Neural cell (in vitro differentiated cells): ENCODE measurements at regions not wholly inside any gene's neighbourhood (a gene's known extent, or its start where the extent isn't known, plus 50 kb on each side); places are given as distances from the start of the nearest gene placed in this dataset.

Source experiments
- EP300 ChIP-seq: fragments of 450-650 bp; conservative IDR thresholded peaks from 2 replicates; pipeline ENCODE4 v1.6.1; 2014; ENCODE audit warnings: antibody characterized with exemption, mild to moderate bottlenecking, moderate library complexity; ENCODE audit not compliant: poor library complexity, severe bottlenecking
- EZH2 ChIP-seq: fragments of 200-600, 300-800 bp; shearing (Covaris generic), sonication (generic); IDR thresholded peaks from 2 replicates; pipeline ENCODE4 v1.6.1; 2014; ENCODE audit warnings: antibody characterized with exemption, low read length, borderline replicate concordance, mild to moderate bottlenecking; ENCODE audit not compliant: insufficient read depth, poor library complexity, severe bottlenecking
- MXI1 ChIP-seq: fragments of 450-650 bp; conservative IDR thresholded peaks from 2 replicates; pipeline ENCODE4 v1.6.1; 2014; ENCODE audit warnings: antibody characterized with exemption, mild to moderate bottlenecking; ENCODE audit not compliant: poor library complexity, severe bottlenecking
- POLR2AphosphoS5 ChIP-seq: IDR thresholded peaks from 2 replicates; pipeline ENCODE4 v1.6.1; 2012
- RAD21 ChIP-seq: fragments of 450-650 bp; conservative IDR thresholded peaks from 2 replicates; pipeline ENCODE4 v1.6.1; 2014; ENCODE audit warnings: antibody characterized with exemption, mild to moderate bottlenecking, moderate library complexity
- SMC3 ChIP-seq: fragments of 450-650 bp; conservative IDR thresholded peaks from 2 replicates; pipeline ENCODE4 v1.6.1; 2014; ENCODE audit warnings: antibody characterized with exemption, mild to moderate bottlenecking, moderate library complexity; ENCODE audit not compliant: poor library complexity
- TAF1 ChIP-seq: IDR thresholded peaks from 2 replicates; pipeline ENCODE4 v1.6.1; 2012; ENCODE audit warnings: low read depth
- TF ChIP-seq, protein P1 (sequence below): fragments of 450-650 bp; IDR thresholded peaks from 2 replicates; pipeline ENCODE4 v1.5.1; 2014; ENCODE audit warnings: antibody characterized with exemption, mild to moderate bottlenecking, moderate library complexity; ENCODE audit not compliant: poor library complexity, severe bottlenecking
- TF ChIP-seq, protein P2 (sequence below): IDR thresholded peaks from 2 replicates; pipeline ENCODE4 v1.6.1; 2012; ENCODE audit warnings: borderline replicate concordance

DNA sequence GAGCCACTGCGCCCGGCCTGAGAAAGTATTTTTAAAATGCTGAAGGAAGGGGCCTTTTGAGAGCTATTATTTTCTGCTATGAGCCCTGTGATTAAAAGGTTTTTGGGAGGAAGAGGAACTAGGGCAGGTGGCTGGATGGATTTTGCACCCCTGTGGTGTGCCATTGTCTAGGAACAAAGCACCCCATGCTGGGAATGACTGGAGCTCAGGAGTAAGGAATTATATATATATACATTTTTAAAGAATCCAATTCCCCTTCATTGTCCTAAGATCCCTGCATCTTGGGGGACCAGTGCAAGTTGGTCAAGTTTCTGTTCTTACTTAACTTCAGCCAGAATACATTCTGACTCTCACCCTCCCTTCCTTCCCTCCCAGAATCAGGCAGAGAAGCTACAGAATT, 91.6 kb downstream of the ZNF648 start:
- TF ChIP-seq, protein P1, sequence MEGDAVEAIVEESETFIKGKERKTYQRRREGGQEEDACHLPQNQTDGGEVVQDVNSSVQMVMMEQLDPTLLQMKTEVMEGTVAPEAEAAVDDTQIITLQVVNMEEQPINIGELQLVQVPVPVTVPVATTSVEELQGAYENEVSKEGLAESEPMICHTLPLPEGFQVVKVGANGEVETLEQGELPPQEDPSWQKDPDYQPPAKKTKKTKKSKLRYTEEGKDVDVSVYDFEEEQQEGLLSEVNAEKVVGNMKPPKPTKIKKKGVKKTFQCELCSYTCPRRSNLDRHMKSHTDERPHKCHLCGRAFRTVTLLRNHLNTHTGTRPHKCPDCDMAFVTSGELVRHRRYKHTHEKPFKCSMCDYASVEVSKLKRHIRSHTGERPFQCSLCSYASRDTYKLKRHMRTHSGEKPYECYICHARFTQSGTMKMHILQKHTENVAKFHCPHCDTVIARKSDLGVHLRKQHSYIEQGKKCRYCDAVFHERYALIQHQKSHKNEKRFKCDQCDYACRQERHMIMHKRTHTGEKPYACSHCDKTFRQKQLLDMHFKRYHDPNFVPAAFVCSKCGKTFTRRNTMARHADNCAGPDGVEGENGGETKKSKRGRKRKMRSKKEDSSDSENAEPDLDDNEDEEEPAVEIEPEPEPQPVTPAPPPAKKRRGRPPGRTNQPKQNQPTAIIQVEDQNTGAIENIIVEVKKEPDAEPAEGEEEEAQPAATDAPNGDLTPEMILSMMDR: no peak
- TF ChIP-seq EP300 (no peak), MXI1 (no peak), EZH2 (no peak), POLR2AphosphoS5 (no peak), RAD21 (no peak), TAF1 (no peak), SMC3 (no peak)
- TF ChIP-seq, protein P2, sequence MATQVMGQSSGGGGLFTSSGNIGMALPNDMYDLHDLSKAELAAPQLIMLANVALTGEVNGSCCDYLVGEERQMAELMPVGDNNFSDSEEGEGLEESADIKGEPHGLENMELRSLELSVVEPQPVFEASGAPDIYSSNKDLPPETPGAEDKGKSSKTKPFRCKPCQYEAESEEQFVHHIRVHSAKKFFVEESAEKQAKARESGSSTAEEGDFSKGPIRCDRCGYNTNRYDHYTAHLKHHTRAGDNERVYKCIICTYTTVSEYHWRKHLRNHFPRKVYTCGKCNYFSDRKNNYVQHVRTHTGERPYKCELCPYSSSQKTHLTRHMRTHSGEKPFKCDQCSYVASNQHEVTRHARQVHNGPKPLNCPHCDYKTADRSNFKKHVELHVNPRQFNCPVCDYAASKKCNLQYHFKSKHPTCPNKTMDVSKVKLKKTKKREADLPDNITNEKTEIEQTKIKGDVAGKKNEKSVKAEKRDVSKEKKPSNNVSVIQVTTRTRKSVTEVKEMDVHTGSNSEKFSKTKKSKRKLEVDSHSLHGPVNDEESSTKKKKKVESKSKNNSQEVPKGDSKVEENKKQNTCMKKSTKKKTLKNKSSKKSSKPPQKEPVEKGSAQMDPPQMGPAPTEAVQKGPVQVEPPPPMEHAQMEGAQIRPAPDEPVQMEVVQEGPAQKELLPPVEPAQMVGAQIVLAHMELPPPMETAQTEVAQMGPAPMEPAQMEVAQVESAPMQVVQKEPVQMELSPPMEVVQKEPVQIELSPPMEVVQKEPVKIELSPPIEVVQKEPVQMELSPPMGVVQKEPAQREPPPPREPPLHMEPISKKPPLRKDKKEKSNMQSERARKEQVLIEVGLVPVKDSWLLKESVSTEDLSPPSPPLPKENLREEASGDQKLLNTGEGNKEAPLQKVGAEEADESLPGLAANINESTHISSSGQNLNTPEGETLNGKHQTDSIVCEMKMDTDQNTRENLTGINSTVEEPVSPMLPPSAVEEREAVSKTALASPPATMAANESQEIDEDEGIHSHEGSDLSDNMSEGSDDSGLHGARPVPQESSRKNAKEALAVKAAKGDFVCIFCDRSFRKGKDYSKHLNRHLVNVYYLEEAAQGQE: no peak
